HEK293 (cell line): ENCODE measurements at regions not wholly inside any gene's neighbourhood (a gene's known extent, or its start where the extent isn't known, plus 50 kb on each side); places are given as distances from the start of the nearest gene placed in this dataset.

Experiments used
- CTCF ChIA-PET: fragments of 350-600 bp; formaldehyde crosslinking; extraction: SDS; loops from one replicate; lab custom pipeline; 2021; ENCODE audit warnings: antibody characterized with exemption; lab: Yijun Ruan, JAX
- POLR2A ChIA-PET: fragments of 300-600 bp; formaldehyde crosslinking; extraction: SDS; loops from one replicate; lab custom pipeline; 2020; ENCODE audit warnings: antibody characterized with exemption, inconsistent platforms; lab: Yijun Ruan, JAX
- H3K27ac ChIP-seq: fragments of 200-500 bp; sonication (Bioruptor generic); 2 replicates; pipeline ENCODE4 v1.5.1; 2014; ENCODE audit warnings: low read depth, low read length, control low read depth, inconsistent platforms; ENCODE audit errors: extremely low read depth
- H3K36me3 ChIP-seq, 2 experiments: fragments of 200-500 bp in 1 of 2; sonication (Bioruptor generic) in 1 of 2; 1 replicate in 1 of 2; 2 replicates in 1 of 2; pipeline ENCODE4 v1.5.1; 2014 to 2017; ENCODE audit warnings: inconsistent platforms in 2 of 2, low read length in 2 of 2; ENCODE audit not compliant: control insufficient read depth in 2 of 2, insufficient read depth in 1 of 2
- H3K4me1 ChIP-seq: fragments of 200-500 bp; sonication (Bioruptor generic); 2 replicates; pipeline ENCODE4 v1.5.1; 2014; ENCODE audit warnings: mild to moderate bottlenecking, low read length, inconsistent platforms; ENCODE audit not compliant: control insufficient read depth, insufficient read depth
- H3K4me3 ChIP-seq: 2 replicates; pipeline ENCODE4 v1.5.1; 2011; ENCODE audit warnings: low read depth, mild to moderate bottlenecking, control low read depth, low read length, moderate library complexity
- H3K9me3 ChIP-seq: fragments of 200-500 bp; sonication (Bioruptor generic); 2 replicates; pipeline ENCODE4 v1.5.1; 2014; ENCODE audit warnings: low read depth, low read length, inconsistent platforms; ENCODE audit not compliant: control insufficient read depth, insufficient read depth
- GLIS2 ChIP-seq: fragments of 450-650 bp; formaldehyde crosslinking; IDR thresholded peaks from 2 replicates; pipeline ENCODE4 v1.5.1; 2016; ENCODE audit warnings: missing biosample characterization, missing genetic modification characterization
- IKZF3 ChIP-seq: fragments of 450-650 bp; IDR thresholded peaks from 2 replicates; pipeline ENCODE4 v1.5.0; 2018; ENCODE audit warnings: missing biosample characterization, mild to moderate bottlenecking, missing genetic modification characterization, moderate library complexity
- KLF16 ChIP-seq: fragments of 450-650 bp; formaldehyde crosslinking; IDR thresholded peaks from 2 replicates; pipeline ENCODE4 v1.5.1; 2017; ENCODE audit warnings: missing biosample characterization, missing genetic modification characterization
- KLF7 ChIP-seq: fragments of 450-650 bp; formaldehyde crosslinking; IDR thresholded peaks from 2 replicates; pipeline ENCODE4 v1.5.1; 2016; ENCODE audit warnings: missing biosample characterization, missing genetic modification characterization, borderline replicate concordance
- MZF1 ChIP-seq: fragments of 450-650 bp; formaldehyde crosslinking; IDR thresholded peaks from 2 replicates; pipeline ENCODE4 v1.5.1; 2017; ENCODE audit warnings: missing biosample characterization, missing genetic modification characterization, borderline replicate concordance
- TCF7L2 ChIP-seq: IDR thresholded peaks from 2 replicates; pipeline ENCODE4 v1.6.1; 2011; ENCODE audit warnings: low read depth, mild to moderate bottlenecking, inconsistent platforms, low read length, moderate library complexity, borderline replicate concordance
- ZBTB21 ChIP-seq: fragments of 450-650 bp; formaldehyde crosslinking; IDR thresholded peaks from 2 replicates; pipeline ENCODE4 v1.5.1; 2017; ENCODE audit warnings: missing biosample characterization, missing genetic modification characterization
- ZBTB48 ChIP-seq: fragments of 450-650 bp; formaldehyde crosslinking; IDR thresholded peaks from 2 replicates; pipeline ENCODE4 v1.5.1; 2016; ENCODE audit warnings: missing biosample characterization, missing genetic modification characterization
- ZBTB8A ChIP-seq: fragments of 450-650 bp; formaldehyde crosslinking; IDR thresholded peaks from 2 replicates; pipeline ENCODE4 v1.5.1; 2016; ENCODE audit warnings: missing biosample characterization, missing genetic modification characterization
- ZNF19 ChIP-seq: fragments of 450-650 bp; formaldehyde crosslinking; IDR thresholded peaks from 2 replicates; pipeline ENCODE4; 2016; ENCODE audit warnings: missing biosample characterization, missing genetic modification characterization, low read depth
- ZNF571 ChIP-seq: fragments of 450-650 bp; formaldehyde crosslinking; IDR thresholded peaks from 2 replicates; pipeline ENCODE4 v1.5.0; 2017; ENCODE audit warnings: missing biosample characterization, missing genetic modification characterization
- ZNF585B ChIP-seq: fragments of 450-650 bp; formaldehyde crosslinking; IDR thresholded peaks from 2 replicates; pipeline ENCODE4 v1.5.1; 2016; ENCODE audit warnings: missing biosample characterization, missing genetic modification characterization
- ZNF596 ChIP-seq: fragments of 450-650 bp; IDR thresholded peaks from 2 replicates; pipeline ENCODE4 v1.5.0; 2018; ENCODE audit warnings: missing biosample characterization, mild to moderate bottlenecking, missing genetic modification characterization, moderate library complexity
- ZNF600 ChIP-seq: fragments of 450-650 bp; formaldehyde crosslinking; IDR thresholded peaks from 2 replicates; pipeline ENCODE4 v1.5.1; 2016; ENCODE audit warnings: missing biosample characterization, missing genetic modification characterization
- ZNF610 ChIP-seq: fragments of 450-650 bp; formaldehyde crosslinking; IDR thresholded peaks from 2 replicates; pipeline ENCODE4 v1.5.1; 2016; ENCODE audit warnings: missing biosample characterization, missing genetic modification characterization, borderline replicate concordance
- ZNF626 ChIP-seq: fragments of 450-650 bp; sonication (Bioruptor Pico); formaldehyde crosslinking; IDR thresholded peaks from 2 replicates; pipeline ENCODE4 v1.5.1; 2018; ENCODE audit warnings: missing biosample characterization, missing genetic modification characterization, inconsistent platforms
- ZNF629 ChIP-seq: fragments of 450-650 bp; formaldehyde crosslinking; IDR thresholded peaks from 2 replicates; pipeline ENCODE4 v1.5.1; 2017; ENCODE audit warnings: missing biosample characterization, missing genetic modification characterization
- ZNF701 ChIP-seq: fragments of 450-650 bp; formaldehyde crosslinking; IDR thresholded peaks from 2 replicates; pipeline ENCODE4 v1.5.1; 2016; ENCODE audit warnings: missing biosample characterization, missing genetic modification characterization
- ZNF747 ChIP-seq: fragments of 450-650 bp; formaldehyde crosslinking; IDR thresholded peaks from 2 replicates; pipeline ENCODE4 v1.5.1; 2016; ENCODE audit warnings: missing biosample characterization, missing genetic modification characterization
- ZSCAN23 ChIP-seq: fragments of 450-650 bp; formaldehyde crosslinking; IDR thresholded peaks from 2 replicates; pipeline ENCODE4 v1.5.1; 2016; ENCODE audit warnings: missing biosample characterization, missing genetic modification characterization
- TF ChIP-seq, protein P1 (sequence below): fragments of 450-650 bp; formaldehyde crosslinking; conservative IDR thresholded peaks from 2 replicates; pipeline ENCODE4 v1.5.1; 2016; ENCODE audit warnings: low read depth, missing biosample characterization, missing genetic modification characterization
- TF ChIP-seq, protein P2 (sequence below): fragments of 450-650 bp; formaldehyde crosslinking; IDR thresholded peaks from 2 replicates; pipeline ENCODE4 v1.5.1; 2017; ENCODE audit warnings: missing biosample characterization, missing genetic modification characterization

DNA sequence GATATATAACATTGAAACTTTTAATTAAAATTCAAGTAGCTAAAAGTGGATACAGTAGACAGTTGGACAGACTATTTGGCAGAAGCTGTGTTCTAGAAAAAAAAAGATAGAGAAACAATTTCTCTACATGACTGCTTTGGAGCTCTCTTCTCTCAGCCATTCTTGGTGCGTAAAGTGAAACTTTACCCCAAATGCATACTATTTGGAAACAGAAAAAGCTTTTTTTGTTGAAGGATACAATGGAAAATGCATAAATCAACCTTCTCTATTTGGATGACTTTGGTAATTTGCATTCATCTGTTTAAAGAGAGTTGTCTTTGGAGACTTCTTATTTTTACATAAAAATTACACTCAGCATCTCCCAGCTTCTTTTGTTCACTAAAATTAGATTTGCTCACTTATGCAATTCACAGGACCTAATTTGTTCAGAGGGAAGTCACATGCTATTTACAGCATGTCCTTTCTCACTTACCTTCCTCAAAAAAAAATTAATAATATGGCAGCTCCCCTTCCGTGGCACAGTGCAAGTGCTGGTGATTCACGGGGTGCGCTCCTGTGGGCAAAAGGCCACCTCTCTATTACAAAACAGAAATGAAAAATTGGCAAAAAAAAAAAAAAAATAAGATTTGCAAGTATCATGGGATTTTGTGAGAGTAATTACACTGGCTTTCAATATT, 498.9 kb downstream of the RERGL start:
- Histone ChIP-seq H3K36me3 (no peaks in the 10 kb centered on the region), H3K27ac (no peak overlapping the region), H3K9me3 (no peaks in the 10 kb centered on the region), H3K4me3 (no peak overlapping the region), H3K4me1 (no peaks in the 10 kb centered on the region)
- POLR2A ChIA-PET: no interaction called here
- CTCF ChIA-PET: interaction anchor here (0.6 kb wide), 1 partner anchor 9 kb away, joined by 3 read pairs; no protein-coding TSS in a partner anchor
- TF ChIP-seq KLF7 (no peak), ZNF600 (tag by site-specific recombination) (no peak), ZBTB21 (tag by site-specific recombination) (no peak), ZNF626 (tag by site-specific recombination) (no peak), KLF16 (tag by site-specific recombination) (no peak), ZNF747 (tag by site-specific recombination) (no peak), ZNF19 (tag by site-specific recombination) (no peak), ZSCAN23 (no peak), IKZF3 (tag by site-specific recombination) (no peak), ZNF585B (no peak), ZNF596 (no peak)
- TF ChIP-seq, protein P1, sequence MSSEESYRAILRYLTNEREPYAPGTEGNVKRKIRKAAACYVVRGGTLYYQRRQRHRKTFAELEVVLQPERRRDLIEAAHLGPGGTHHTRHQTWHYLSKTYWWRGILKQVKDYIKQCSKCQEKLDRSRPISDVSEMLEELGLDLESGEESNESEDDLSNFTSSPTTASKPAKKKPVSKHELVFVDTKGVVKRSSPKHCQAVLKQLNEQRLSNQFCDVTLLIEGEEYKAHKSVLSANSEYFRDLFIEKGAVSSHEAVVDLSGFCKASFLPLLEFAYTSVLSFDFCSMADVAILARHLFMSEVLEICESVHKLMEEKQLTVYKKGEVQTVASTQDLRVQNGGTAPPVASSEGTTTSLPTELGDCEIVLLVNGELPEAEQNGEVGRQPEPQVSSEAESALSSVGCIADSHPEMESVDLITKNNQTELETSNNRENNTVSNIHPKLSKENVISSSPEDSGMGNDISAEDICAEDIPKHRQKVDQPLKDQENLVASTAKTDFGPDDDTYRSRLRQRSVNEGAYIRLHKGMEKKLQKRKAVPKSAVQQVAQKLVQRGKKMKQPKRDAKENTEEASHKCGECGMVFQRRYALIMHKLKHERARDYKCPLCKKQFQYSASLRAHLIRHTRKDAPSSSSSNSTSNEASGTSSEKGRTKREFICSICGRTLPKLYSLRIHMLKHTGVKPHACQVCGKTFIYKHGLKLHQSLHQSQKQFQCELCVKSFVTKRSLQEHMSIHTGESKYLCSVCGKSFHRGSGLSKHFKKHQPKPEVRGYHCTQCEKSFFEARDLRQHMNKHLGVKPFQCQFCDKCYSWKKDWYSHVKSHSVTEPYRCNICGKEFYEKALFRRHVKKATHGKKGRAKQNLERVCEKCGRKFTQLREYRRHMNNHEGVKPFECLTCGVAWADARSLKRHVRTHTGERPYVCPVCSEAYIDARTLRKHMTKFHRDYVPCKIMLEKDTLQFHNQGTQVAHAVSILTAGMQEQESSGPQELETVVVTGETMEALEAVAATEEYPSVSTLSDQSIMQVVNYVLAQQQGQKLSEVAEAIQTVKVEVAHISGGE: no peak

DNA sequence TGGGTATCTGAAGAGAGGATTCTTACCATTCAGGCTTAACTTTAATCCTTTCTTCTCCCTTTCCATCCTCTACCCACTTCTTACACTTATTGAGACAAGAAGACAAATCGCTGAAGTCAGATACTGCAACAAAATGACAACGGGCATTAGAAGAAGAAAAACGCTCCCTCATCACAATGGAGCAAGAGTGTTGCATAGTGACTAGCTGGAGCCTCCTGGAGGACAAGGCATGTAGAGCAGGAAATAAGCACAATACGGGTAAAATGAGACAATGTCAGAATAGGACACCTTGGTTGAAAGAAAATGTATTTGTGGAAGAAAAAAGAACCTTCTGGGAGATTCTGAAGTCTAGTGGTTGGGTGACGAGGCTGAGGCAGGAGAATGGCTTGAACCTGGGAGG, 501.0 kb downstream of the RERGL start:
- Histone ChIP-seq H3K4me1 (no peaks in the 10 kb centered on the region), H3K4me3 (no peak overlapping the region)
- POLR2A ChIA-PET: no interaction called here

More for the DNA sequence above, 501.0 kb downstream of the RERGL start:
- Histone ChIP-seq H3K9me3 (no peaks in the 10 kb centered on the region), H3K36me3 (no peaks in the 10 kb centered on the region)
- no peak for TF ChIP-seq ZNF629 (tag by site-specific recombination)
- TF ChIP-seq ZNF610 (tag by site-specific recombination): no peak
- TF ChIP-seq KLF7: no peak
- TF ChIP-seq ZNF571: no peak
- TF ChIP-seq TCF7L2: no peak
- TF ChIP-seq ZBTB8A (tag by site-specific recombination): no peak
- TF ChIP-seq MZF1 (tag by site-specific recombination): no peak
- TF ChIP-seq GLIS2 (tag by site-specific recombination): no peak
- no peak for TF ChIP-seq ZNF701 (tag by site-specific recombination)
- TF ChIP-seq, protein P2, sequence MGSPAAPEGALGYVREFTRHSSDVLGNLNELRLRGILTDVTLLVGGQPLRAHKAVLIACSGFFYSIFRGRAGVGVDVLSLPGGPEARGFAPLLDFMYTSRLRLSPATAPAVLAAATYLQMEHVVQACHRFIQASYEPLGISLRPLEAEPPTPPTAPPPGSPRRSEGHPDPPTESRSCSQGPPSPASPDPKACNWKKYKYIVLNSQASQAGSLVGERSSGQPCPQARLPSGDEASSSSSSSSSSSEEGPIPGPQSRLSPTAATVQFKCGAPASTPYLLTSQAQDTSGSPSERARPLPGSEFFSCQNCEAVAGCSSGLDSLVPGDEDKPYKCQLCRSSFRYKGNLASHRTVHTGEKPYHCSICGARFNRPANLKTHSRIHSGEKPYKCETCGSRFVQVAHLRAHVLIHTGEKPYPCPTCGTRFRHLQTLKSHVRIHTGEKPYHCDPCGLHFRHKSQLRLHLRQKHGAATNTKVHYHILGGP (tag by site-specific recombination): no peak
- TF ChIP-seq ZBTB48: no peak
- TF ChIP-seq, all 188 proteins: peak for 0
- H3K27ac ChIP-seq: no peak overlapping the region
- CTCF ChIA-PET: interaction anchor here (0.5 to 1.2 kb wide), 3 partner anchors 181 to 649 kb away, joined by 3 read pairs; no protein-coding TSS in a partner anchor
